Endodermal cell (in vitro differentiated cells): ENCODE measurements at regions not wholly inside any gene's neighbourhood (a gene's known extent, or its start where the extent isn't known, plus 50 kb on each side); places are given as distances from the start of the nearest gene placed in this dataset.

Experiments used
- DNase-seq: peaks from one replicate; pipeline ENCODE4 v3.0.0-alpha.2; 2017
- H3K27ac ChIP-seq: 2 replicates; pipeline ENCODE4 v1.5.1; 2013; ENCODE audit warnings: mild to moderate bottlenecking, low read depth, low read length, moderate library complexity
- H3K27me3 ChIP-seq: 2 replicates; pipeline ENCODE4 v1.6.1; 2013; ENCODE audit warnings: mild to moderate bottlenecking, low read length, moderate library complexity; ENCODE audit not compliant: insufficient read depth, control insufficient read depth, poor library complexity, severe bottlenecking
- H3K36me3 ChIP-seq: 2 replicates; pipeline ENCODE4 v1.7.0; 2013; ENCODE audit warnings: mild to moderate bottlenecking, low read length, moderate library complexity; ENCODE audit not compliant: control insufficient read depth, insufficient read depth
- H3K4me1 ChIP-seq: one replicate; pipeline ENCODE4 v1.7.0; 2013; ENCODE audit warnings: low read length; ENCODE audit not compliant: control insufficient read depth, insufficient read depth
- H3K4me3 ChIP-seq: 2 replicates; pipeline ENCODE4 v1.5.1; 2013; ENCODE audit warnings: mild to moderate bottlenecking, low read length, moderate library complexity
- H3K9ac ChIP-seq: 2 replicates; pipeline ENCODE4 v1.6.1; 2013; ENCODE audit warnings: mild to moderate bottlenecking, low read length, moderate library complexity; ENCODE audit not compliant: poor library complexity, severe bottlenecking; ENCODE audit errors: extremely low read depth
- H3K9me3 ChIP-seq: 2 replicates; pipeline ENCODE4 v1.6.1; 2013; ENCODE audit warnings: mild to moderate bottlenecking, low read length, moderate library complexity; ENCODE audit not compliant: control insufficient read depth
- H3K27ac Mint-ChIP-seq: 2 replicates; pipeline ENCODE4 v1.8.0; 2020; ENCODE audit warnings: mixed read lengths
- H3K27me3 Mint-ChIP-seq: 2 replicates; pipeline ENCODE4 v1.8.0; 2021; ENCODE audit warnings: mild to moderate bottlenecking, mixed read lengths; ENCODE audit not compliant: insufficient read depth
- H3K36me3 Mint-ChIP-seq: 2 replicates; pipeline ENCODE4 v1.8.0; 2020; ENCODE audit warnings: low read depth, mixed read lengths
- H3K4me1 Mint-ChIP-seq: 2 replicates; pipeline ENCODE4 v1.8.0; 2020; ENCODE audit warnings: mixed read lengths
- H3K4me3 Mint-ChIP-seq: 2 replicates; pipeline ENCODE4 v1.8.0; 2020; ENCODE audit warnings: mild to moderate bottlenecking, moderate library complexity, mixed read lengths
- H3K9me3 Mint-ChIP-seq: 2 replicates; pipeline ENCODE4 v1.8.0; 2020; ENCODE audit warnings: mild to moderate bottlenecking, mixed read lengths
- WGBS, 2 experiments: methylation state at CpG; one replicate each; pipeline versions ENCODE4 v1.1.5 to v1.1.7; 2013; ENCODE audit warnings: missing lambda C conversion rate in 2 of 2, mixed read lengths in 1 of 2; ENCODE audit not compliant: insufficient coverage in 1 of 2, insufficient read length in 1 of 2; 5-methylcytosine and 5-hydroxymethylcytosine counted together
- TF ChIP-seq, protein P1 (sequence below): fragments of 200-600 bp; sonication (generic); conservative IDR thresholded peaks from 2 replicates; pipeline ENCODE4 v1.5.0; 2021; ENCODE audit warnings: antibody characterized with exemption, mild to moderate bottlenecking

DNA sequence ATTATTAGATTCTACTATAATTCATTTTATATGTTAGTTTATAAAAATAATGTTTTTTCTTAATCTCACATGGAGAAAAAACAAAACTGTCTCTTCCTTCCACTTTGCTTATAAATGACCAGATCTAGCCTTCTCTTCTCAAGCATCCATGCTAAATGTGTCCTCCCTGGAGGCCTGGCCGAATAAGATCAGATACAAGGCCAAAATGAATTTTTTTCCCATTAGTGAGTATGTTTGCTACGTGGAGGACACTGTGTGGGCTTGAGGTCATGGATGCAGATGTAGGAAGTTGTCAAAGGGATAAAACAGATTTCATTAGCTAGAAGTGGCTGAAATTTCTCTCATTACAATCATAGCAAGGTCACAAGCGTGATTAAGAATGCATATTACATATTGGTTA lies 1244.9 kb upstream of the SEL1L start:
- H3K4me3 ChIP-seq, result no peak overlapping the region
- 86 to 100% methylated on average over 1 to 2 of the region's 3 CpGs for WGBS, 2 experiments
- no peaks in the 10 kb centered on the region for H3K27me3 Mint-ChIP-seq
- TF ChIP-seq, protein P1, sequence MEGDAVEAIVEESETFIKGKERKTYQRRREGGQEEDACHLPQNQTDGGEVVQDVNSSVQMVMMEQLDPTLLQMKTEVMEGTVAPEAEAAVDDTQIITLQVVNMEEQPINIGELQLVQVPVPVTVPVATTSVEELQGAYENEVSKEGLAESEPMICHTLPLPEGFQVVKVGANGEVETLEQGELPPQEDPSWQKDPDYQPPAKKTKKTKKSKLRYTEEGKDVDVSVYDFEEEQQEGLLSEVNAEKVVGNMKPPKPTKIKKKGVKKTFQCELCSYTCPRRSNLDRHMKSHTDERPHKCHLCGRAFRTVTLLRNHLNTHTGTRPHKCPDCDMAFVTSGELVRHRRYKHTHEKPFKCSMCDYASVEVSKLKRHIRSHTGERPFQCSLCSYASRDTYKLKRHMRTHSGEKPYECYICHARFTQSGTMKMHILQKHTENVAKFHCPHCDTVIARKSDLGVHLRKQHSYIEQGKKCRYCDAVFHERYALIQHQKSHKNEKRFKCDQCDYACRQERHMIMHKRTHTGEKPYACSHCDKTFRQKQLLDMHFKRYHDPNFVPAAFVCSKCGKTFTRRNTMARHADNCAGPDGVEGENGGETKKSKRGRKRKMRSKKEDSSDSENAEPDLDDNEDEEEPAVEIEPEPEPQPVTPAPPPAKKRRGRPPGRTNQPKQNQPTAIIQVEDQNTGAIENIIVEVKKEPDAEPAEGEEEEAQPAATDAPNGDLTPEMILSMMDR, result no peak
- no peaks in the 10 kb centered on the region for H3K36me3 ChIP-seq
- no peak for DNase-seq
- no peaks in the 10 kb centered on the region for H3K9me3 ChIP-seq
- no peak overlapping the region for H3K27ac Mint-ChIP-seq
- no peak overlapping the region for H3K4me3 Mint-ChIP-seq
- H3K9me3 Mint-ChIP-seq, result no peaks in the 10 kb centered on the region
- H3K4me1 Mint-ChIP-seq, result no peaks in the 10 kb centered on the region
- H3K36me3 Mint-ChIP-seq, result no peaks in the 10 kb centered on the region
- no peak overlapping the region for H3K27ac ChIP-seq
- no peaks in the 10 kb centered on the region for H3K4me1 ChIP-seq
- H3K27me3 ChIP-seq, result no peaks in the 10 kb centered on the region
- H3K9ac ChIP-seq, result no peak overlapping the region

DNA sequence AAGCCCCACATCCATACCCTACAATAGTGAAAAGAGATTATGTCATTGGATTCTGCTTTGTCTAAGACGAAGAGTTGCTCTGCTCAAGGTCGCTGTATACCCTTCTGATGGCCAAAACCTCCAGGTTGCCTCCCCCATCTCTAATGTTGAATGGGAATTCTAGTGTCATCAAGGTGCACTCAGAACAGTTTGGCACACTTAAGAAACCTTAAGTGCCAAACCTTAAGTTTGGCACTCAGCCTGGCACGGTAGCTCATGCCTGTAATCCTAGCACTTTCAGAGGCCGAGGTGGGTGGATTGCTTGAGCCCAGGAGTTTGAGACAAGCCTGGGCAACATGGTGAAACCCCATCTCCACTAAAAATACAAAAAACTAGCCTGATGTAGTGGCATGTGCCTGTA lies 1245.6 kb upstream of the SEL1L start:
- TF ChIP-seq, protein P1, result no peak
- H3K4me1 ChIP-seq, result no peaks in the 10 kb centered on the region
- H3K9ac ChIP-seq, result no peak overlapping the region
- WGBS, 2 experiments, result 96% methylated on average over 4 of the region's 4 CpGs; no CpG with 5 or more reads in 1 of the 2 experiments
- no peaks in the 10 kb centered on the region for H3K27me3 Mint-ChIP-seq
- H3K9me3 ChIP-seq, result no peaks in the 10 kb centered on the region
- no peak overlapping the region for H3K27ac Mint-ChIP-seq
- no peak overlapping the region for H3K4me3 Mint-ChIP-seq
- H3K4me3 ChIP-seq, result no peak overlapping the region
- no peaks in the 10 kb centered on the region for H3K36me3 Mint-ChIP-seq
- H3K36me3 ChIP-seq, result no peaks in the 10 kb centered on the region
- no peaks in the 10 kb centered on the region for H3K4me1 Mint-ChIP-seq
- no peak for DNase-seq
- H3K27me3 ChIP-seq, result no peaks in the 10 kb centered on the region
- H3K27ac ChIP-seq, result no peak overlapping the region
- no peaks in the 10 kb centered on the region for H3K9me3 Mint-ChIP-seq

DNA sequence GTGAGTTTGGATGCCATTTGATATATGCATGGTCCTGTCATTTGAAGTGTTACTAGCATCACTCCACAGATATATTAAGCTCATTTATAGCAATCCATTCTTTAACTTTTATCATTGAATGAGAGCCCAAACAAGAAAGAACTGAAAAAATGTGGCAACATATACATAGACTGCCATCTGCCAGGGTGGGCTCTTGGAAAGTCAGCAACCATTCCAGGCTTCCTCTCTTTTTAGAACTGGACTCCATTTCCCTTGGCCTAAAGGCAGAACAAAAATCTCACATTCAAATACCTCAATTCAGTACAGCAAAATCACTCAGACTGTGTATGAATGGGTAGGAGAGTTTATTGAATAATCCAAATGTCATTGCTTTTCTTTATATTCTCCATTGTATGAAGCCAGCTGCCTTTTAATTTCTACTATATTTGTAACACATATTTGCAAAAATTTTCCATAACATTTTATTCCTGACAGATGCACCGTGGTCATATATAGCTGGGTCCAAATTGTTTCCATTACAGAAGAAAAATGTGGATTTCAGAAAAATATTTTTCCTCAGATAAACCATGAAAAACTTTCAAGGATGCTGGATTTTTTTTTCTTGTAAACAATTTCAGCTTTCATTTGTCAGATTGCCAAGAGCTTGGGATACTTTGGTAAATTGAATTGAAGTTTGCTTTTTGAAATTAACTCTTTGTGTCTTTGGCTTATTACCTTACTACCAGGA lies 1252.3 kb upstream of the SEL1L start:
- Histone ChIP-seq H3K4me1 (no peaks in the 10 kb centered on the region), H3K9me3 (no peaks in the 10 kb centered on the region), H3K9ac (no peak overlapping the region), H3K27ac (no peak overlapping the region), H3K27me3 (no peaks in the 10 kb centered on the region), H3K4me3 (no peak overlapping the region), H3K36me3 (no peaks in the 10 kb centered on the region)
- Mint-ChIP-seq H3K36me3 (no peaks in the 10 kb centered on the region), H3K27ac (no peak overlapping the region), H3K4me3 (no peak overlapping the region), H3K4me1 (no peaks in the 10 kb centered on the region), H3K27me3 (no peaks in the 10 kb centered on the region), H3K9me3 (no peaks in the 10 kb centered on the region)
- 75 to 100% methylated on average over 1 of the region's 1 CpG for WGBS, 2 experiments
- DNase-seq, result no peak
- TF ChIP-seq, protein P1, result no peak
